ENCODE measurements at regions not wholly inside any gene's neighbourhood (a gene's known extent, or its start where the extent isn't known, plus 50 kb on each side); places are given as distances from the start of the nearest gene placed in this dataset.

DNA sequence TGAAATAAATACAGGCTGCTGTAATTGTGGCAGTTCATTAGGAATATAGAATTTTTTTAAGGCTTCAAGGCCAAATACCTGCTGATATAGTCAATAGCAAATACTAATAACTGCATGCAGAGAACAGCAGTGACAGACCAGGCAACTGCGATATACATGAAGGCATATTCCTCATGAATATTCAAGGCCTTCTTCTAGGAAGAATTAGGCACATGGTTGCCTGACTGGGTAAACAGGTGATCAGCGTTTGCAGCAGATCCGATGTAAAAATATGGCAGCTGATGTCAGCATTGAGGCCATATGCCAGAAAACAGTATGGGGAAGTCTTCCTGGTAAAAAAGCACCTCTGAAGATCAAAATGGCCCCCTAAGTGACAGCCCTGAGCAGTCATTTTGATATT lies 629.7 kb downstream of the UQCRFS1 start:
- intact Hi-C loops (cut with DNase I; ENCODE audit: low total_unique reads) (no loop called here), in situ Hi-C loops (cut with MboI; ENCODE audit: low sequenced_read_pairs in 4 of 4) (no loop called here)
- no peak for ATAC-seq
- Histone ChIP-seq H3K4me3 (no peak overlapping the region), H3K27ac (no peak overlapping the region), H3K4me1 (no peaks in the 10 kb centered on the region), H3K36me3 (no peaks in the 10 kb centered on the region), H3K27me3 (no peaks in the 10 kb centered on the region), H3K9me3 (no peaks in the 10 kb centered on the region)
- no peak for DNase-seq
- TF ChIP-seq, protein P1, sequence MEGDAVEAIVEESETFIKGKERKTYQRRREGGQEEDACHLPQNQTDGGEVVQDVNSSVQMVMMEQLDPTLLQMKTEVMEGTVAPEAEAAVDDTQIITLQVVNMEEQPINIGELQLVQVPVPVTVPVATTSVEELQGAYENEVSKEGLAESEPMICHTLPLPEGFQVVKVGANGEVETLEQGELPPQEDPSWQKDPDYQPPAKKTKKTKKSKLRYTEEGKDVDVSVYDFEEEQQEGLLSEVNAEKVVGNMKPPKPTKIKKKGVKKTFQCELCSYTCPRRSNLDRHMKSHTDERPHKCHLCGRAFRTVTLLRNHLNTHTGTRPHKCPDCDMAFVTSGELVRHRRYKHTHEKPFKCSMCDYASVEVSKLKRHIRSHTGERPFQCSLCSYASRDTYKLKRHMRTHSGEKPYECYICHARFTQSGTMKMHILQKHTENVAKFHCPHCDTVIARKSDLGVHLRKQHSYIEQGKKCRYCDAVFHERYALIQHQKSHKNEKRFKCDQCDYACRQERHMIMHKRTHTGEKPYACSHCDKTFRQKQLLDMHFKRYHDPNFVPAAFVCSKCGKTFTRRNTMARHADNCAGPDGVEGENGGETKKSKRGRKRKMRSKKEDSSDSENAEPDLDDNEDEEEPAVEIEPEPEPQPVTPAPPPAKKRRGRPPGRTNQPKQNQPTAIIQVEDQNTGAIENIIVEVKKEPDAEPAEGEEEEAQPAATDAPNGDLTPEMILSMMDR (IDR thresholded peaks at IDR 0.05 in 4 of 5, conservative IDR thresholded peaks at IDR 0.05 in 1 of 5): no peak
- no peak for TF ChIP-seq POLR2A (IDR thresholded peaks at IDR 0.05)

DNA sequence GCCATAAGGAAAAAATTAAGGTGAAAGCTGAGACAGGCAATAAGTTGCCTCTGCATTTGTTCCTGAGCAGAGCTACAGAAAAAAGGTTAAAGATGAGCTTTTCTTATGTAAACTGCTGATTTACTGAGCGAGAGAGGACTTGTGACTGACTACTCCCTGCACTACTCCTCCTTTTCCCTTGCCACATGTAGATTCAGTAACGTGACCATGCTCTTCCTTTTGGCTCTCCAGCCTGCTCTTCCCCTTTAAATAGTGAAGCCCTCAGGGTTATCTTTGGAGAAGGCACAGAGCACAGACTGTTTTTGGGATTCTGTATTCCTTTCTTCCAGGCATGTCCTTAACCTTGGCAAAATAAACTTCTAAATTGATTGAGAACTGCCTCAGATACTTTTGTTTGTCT lies 630.2 kb downstream of the UQCRFS1 start:
- in situ Hi-C loops (cut with MboI; ENCODE audit: low sequenced_read_pairs in 4 of 4): no loop called here
- Histone ChIP-seq H3K27me3 (no peaks in the 10 kb centered on the region), H3K4me1 (no peaks in the 10 kb centered on the region), H3K36me3 (no peaks in the 10 kb centered on the region), H3K27ac (no peak overlapping the region), H3K9me3 (no peaks in the 10 kb centered on the region), H3K4me3 (no peak overlapping the region)
- intact Hi-C loops (cut with DNase I; ENCODE audit: low total_unique reads): no loop called here
- ATAC-seq (no peak), DNase-seq (no peak)
- no peak for TF ChIP-seq POLR2A (IDR thresholded peaks at IDR 0.05)
- TF ChIP-seq, protein P1 (IDR thresholded peaks at IDR 0.05 in 4 of 5, conservative IDR thresholded peaks at IDR 0.05 in 1 of 5): no peak

DNA sequence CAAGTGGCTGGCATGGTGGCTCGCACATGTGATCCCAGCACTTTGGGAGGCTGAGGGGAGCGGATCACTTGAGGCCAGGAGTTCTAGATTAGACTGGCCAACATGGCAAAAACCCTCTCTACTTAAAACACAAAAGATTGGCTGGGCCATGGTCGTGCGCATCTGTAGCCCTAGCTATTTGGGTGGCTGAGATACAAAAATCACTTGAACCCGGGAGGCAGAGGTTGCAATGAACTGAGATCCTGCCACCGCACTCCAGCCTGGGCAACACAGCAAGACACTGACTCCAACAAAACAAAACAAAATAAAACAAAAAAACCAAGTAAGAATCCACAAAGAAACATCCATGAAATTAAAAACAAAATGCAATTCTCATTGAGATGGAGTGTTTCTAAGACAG lies 630.6 kb downstream of the UQCRFS1 start:
- no peaks in the 10 kb centered on the region for H3K27me3 ChIP-seq
- ATAC-seq: no peak
- TF ChIP-seq, protein P1 (IDR thresholded peaks at IDR 0.05 in 4 of 5, conservative IDR thresholded peaks at IDR 0.05 in 1 of 5): no peak
- TF ChIP-seq POLR2A (IDR thresholded peaks at IDR 0.05): no peak
- no peaks in the 10 kb centered on the region for H3K36me3 ChIP-seq
- H3K4me1 ChIP-seq: no peaks in the 10 kb centered on the region
- in situ Hi-C loops (cut with MboI; ENCODE audit: low sequenced_read_pairs in 4 of 4) (no loop called here), intact Hi-C loops (cut with DNase I; ENCODE audit: low total_unique reads) (no loop called here)
- DNase-seq: no peak
- H3K27ac ChIP-seq: no peak overlapping the region
- no peak overlapping the region for H3K4me3 ChIP-seq
- H3K9me3 ChIP-seq: no peaks in the 10 kb centered on the region

DNA sequence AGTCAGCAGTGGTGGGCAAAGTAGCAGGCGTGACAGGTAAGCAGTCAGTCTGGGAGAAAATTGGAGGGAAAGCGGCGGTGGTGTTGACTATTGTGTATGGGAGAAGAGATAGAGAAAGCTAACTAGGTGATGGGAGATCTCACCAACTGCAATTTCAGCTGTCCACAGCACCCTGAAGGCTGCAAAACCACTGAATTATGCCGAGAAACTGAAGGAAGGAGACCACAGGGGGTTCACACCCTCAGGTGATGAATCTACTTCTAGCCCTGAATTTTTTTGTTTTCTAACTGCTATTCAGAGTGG lies 631.5 kb downstream of the UQCRFS1 start:
- Histone ChIP-seq H3K9me3 (no peaks in the 10 kb centered on the region), H3K4me3 (no peak overlapping the region), H3K27ac (no peak overlapping the region), H3K27me3 (no peaks in the 10 kb centered on the region), H3K36me3 (no peaks in the 10 kb centered on the region), H3K4me1 (no peaks in the 10 kb centered on the region)
- TF ChIP-seq, protein P1 (IDR thresholded peaks at IDR 0.05 in 4 of 5, conservative IDR thresholded peaks at IDR 0.05 in 1 of 5): no peak
- no peak for TF ChIP-seq POLR2A (IDR thresholded peaks at IDR 0.05)
- ATAC-seq (no peak), DNase-seq (no peak)
- in situ Hi-C loops (cut with MboI; ENCODE audit: low sequenced_read_pairs in 4 of 4) (no loop called here), intact Hi-C loops (cut with DNase I; ENCODE audit: low total_unique reads) (no loop called here)

DNA sequence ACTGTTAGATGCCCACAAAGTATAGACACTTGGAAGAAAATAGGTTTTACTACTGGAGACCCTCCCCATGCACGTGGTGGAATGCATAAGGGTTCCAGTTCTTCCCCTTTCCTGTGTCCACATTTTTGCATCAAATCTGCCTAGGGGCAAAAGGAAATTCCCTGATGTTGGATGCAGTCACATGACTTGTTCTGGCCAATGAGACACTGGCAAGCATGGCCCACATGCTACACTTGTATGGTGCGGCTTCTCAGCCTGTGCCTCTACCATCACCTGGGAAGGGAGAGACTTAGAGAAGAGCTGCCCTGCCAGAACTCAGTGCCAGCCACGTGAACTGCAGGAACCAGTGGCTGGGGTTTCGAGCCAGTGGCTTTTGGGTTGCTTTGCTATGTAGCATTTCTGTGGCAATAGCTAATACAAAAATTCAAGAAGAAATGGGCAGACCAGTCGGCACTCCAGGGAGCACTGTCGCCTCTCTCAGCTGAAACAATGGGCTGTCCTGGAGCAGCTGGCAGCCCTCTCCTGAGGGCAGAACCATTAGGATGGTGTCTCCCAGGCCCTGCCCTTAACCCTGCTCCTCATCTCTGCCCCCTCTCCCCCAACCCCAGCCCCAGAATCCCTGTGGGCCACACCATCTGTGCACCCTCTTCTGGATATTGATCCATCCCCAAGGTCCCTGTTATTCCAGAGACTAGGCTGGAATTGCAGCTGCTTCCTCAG lies 634.0 kb downstream of the UQCRFS1 start:
- no peaks in the 10 kb centered on the region for H3K27me3 ChIP-seq
- H3K27ac ChIP-seq: no peak overlapping the region
- in situ Hi-C loops (cut with MboI; ENCODE audit: low sequenced_read_pairs in 4 of 4): no loop called here
- no peaks in the 10 kb centered on the region for H3K4me1 ChIP-seq
- DNase-seq (no peak), ATAC-seq (no peak)
- H3K9me3 ChIP-seq: no peaks in the 10 kb centered on the region
- H3K36me3 ChIP-seq: no peaks in the 10 kb centered on the region
- H3K4me3 ChIP-seq: no peak overlapping the region
- intact Hi-C loops (cut with DNase I; ENCODE audit: low total_unique reads): no loop called here
- TF ChIP-seq, protein P1 (IDR thresholded peaks at IDR 0.05 in 4 of 5, conservative IDR thresholded peaks at IDR 0.05 in 1 of 5): no peak
- no peak for TF ChIP-seq POLR2A (IDR thresholded peaks at IDR 0.05)

Measured in gastrocnemius medialis (tissue), 4 donors.